ENCODE measurements at regions not wholly inside any gene's neighbourhood (a gene's known extent, or its start where the extent isn't known, plus 50 kb on each side); places are given as distances from the start of the nearest gene placed in this dataset.

- Mint-ChIP-seq H3K4me1 (ENCODE audit: low read depth, unreplicated experiment) (peaks cover 2% of the 10 kb centered on the region), H3K36me3 (ENCODE audit: unreplicated experiment) (no peaks in the 10 kb centered on the region), H3K9me3 (ENCODE audit: unreplicated experiment) (peaks cover 2% of the 10 kb centered on the region), H3K27me3 (ENCODE audit: unreplicated experiment) (no peaks in the 10 kb centered on the region), H3K4me3 (ENCODE audit: unreplicated experiment) (no peak overlapping the region), H3K27ac (ENCODE audit: unreplicated experiment) (no peak overlapping the region)
- no peak for TF ChIP-seq CTCF (IDR thresholded peaks at IDR 0.05; ENCODE audit: partially characterized antibody, unreplicated experiment)
- no peak for DNase-seq
These were observed 84.2 kb downstream of the YIPF5 start for GRCh38 chr5:144086295-144086694.

- H3K4me3 Mint-ChIP-seq (ENCODE audit: unreplicated experiment): no peak overlapping the region
- no peak for TF ChIP-seq CTCF (IDR thresholded peaks at IDR 0.05; ENCODE audit: partially characterized antibody, unreplicated experiment)
- no peaks in the 10 kb centered on the region for H3K9me3 Mint-ChIP-seq (ENCODE audit: unreplicated experiment)
- no peaks in the 10 kb centered on the region for H3K36me3 Mint-ChIP-seq (ENCODE audit: unreplicated experiment)
- DNase-seq: no peak
- H3K27ac Mint-ChIP-seq (ENCODE audit: unreplicated experiment): no peak overlapping the region
- peaks cover 2% of the 10 kb centered on the region for H3K4me1 Mint-ChIP-seq (ENCODE audit: low read depth, unreplicated experiment)
- H3K27me3 Mint-ChIP-seq (ENCODE audit: unreplicated experiment): no peaks in the 10 kb centered on the region
These were observed 82.9 kb downstream of the YIPF5 start for GRCh38 chr5:144087576-144087975.

- no peak for DNase-seq
- Mint-ChIP-seq H3K36me3 (ENCODE audit: unreplicated experiment) (no peaks in the 10 kb centered on the region), H3K9me3 (ENCODE audit: unreplicated experiment) (no peaks in the 10 kb centered on the region), H3K4me1 (ENCODE audit: low read depth, unreplicated experiment) (peaks cover 2% of the 10 kb centered on the region), H3K27ac (ENCODE audit: unreplicated experiment) (no peak overlapping the region), H3K27me3 (ENCODE audit: unreplicated experiment) (no peaks in the 10 kb centered on the region), H3K4me3 (ENCODE audit: unreplicated experiment) (no peak overlapping the region)
- TF ChIP-seq CTCF (IDR thresholded peaks at IDR 0.05; ENCODE audit: partially characterized antibody, unreplicated experiment): no peak
These were observed 82.0 kb downstream of the YIPF5 start for GRCh38 chr5:144088206-144089064.

GRCh38 chr5:144089401-144090021, 80.9 kb downstream of the YIPF5 start:
- H3K4me3 Mint-ChIP-seq (ENCODE audit: unreplicated experiment): no peak overlapping the region
- peaks cover 2% of the 10 kb centered on the region for H3K4me1 Mint-ChIP-seq (ENCODE audit: low read depth, unreplicated experiment)
- no peak for TF ChIP-seq CTCF (IDR thresholded peaks at IDR 0.05; ENCODE audit: partially characterized antibody, unreplicated experiment)
- DNase-seq: no peak
- no peak overlapping the region for H3K27ac Mint-ChIP-seq (ENCODE audit: unreplicated experiment)
- no peaks in the 10 kb centered on the region for H3K36me3 Mint-ChIP-seq (ENCODE audit: unreplicated experiment)
- H3K9me3 Mint-ChIP-seq (ENCODE audit: unreplicated experiment): no peaks in the 10 kb centered on the region
- H3K27me3 Mint-ChIP-seq (ENCODE audit: unreplicated experiment): no peaks in the 10 kb centered on the region

- no peaks in the 10 kb centered on the region for H3K9me3 Mint-ChIP-seq (ENCODE audit: unreplicated experiment)
- no peak for TF ChIP-seq CTCF (IDR thresholded peaks at IDR 0.05; ENCODE audit: partially characterized antibody, unreplicated experiment)
- no peak overlapping the region for H3K27ac Mint-ChIP-seq (ENCODE audit: unreplicated experiment)
- no peak overlapping the region for H3K4me3 Mint-ChIP-seq (ENCODE audit: unreplicated experiment)
- no peaks in the 10 kb centered on the region for H3K36me3 Mint-ChIP-seq (ENCODE audit: unreplicated experiment)
- no peaks in the 10 kb centered on the region for H3K27me3 Mint-ChIP-seq (ENCODE audit: unreplicated experiment)
- no peak for DNase-seq
- H3K4me1 Mint-ChIP-seq (ENCODE audit: low read depth, unreplicated experiment): peaks cover 2% of the 10 kb centered on the region
These were observed 78.0 kb downstream of the YIPF5 start for GRCh38 chr5:144092508-144092907.

All from glutamatergic neuron (in vitro differentiated cells).